Mammary epithelial cell (primary cell): ENCODE measurements at regions not wholly inside any gene's neighbourhood (a gene's known extent, or its start where the extent isn't known, plus 50 kb on each side); places are given as distances from the start of the nearest gene placed in this dataset.

Experiments
- CTCF ChIP-seq, 2 donors: IDR thresholded peaks in 1 of 2; conservative IDR thresholded peaks in 1 of 2; 2 replicates each; pipeline ENCODE4 v1.5.1; 2011 to 2012; ENCODE audit warnings: inconsistent platforms in 2 of 2, low read length in 2 of 2, mild to moderate bottlenecking in 2 of 2, control low read depth in 1 of 2, low read depth in 1 of 2; ENCODE audit not compliant: insufficient read depth in 1 of 2; ENCODE audit errors: extremely low read depth in 1 of 2
- EZH2 ChIP-seq: IDR thresholded peaks from 2 replicates; pipeline ENCODE4 v1.6.1; 2012; ENCODE audit warnings: low read length, inconsistent platforms, borderline replicate concordance

GRCh38 chr1:235011064-235011598 lies 117.5 kb downstream of the TOMM20 start:
- TF ChIP-seq CTCF (conservative IDR thresholded peaks at IDR 0.05 in 1 of 2, IDR thresholded peaks at IDR 0.05 in 1 of 2; ENCODE audit: extremely low read depth in 1 of 2, insufficient read depth in 1 of 2, low read depth in 1 of 2, low read length in 2 of 2) (no peak), EZH2 (no peak)
